H9 (cell line): ENCODE measurements at regions not wholly inside any gene's neighbourhood (a gene's known extent, or its start where the extent isn't known, plus 50 kb on each side); places are given as distances from the start of the nearest gene placed in this dataset.

Experiments used
- DNase-seq: peaks from one replicate; pipeline ENCODE4 v3.0.0-alpha.2; 2017
- H2AFZ ChIP-seq: one replicate; pipeline ENCODE4 v1.6.1; 2013; ENCODE audit warnings: mild to moderate bottlenecking, low read length, control low read depth, moderate library complexity
- H2AK5ac ChIP-seq: 2 replicates; pipeline ENCODE4 v1.6.1; 2013; ENCODE audit warnings: low read length, control low read depth, mixed read lengths; ENCODE audit not compliant: insufficient read length
- H2BK120ac ChIP-seq: one replicate; pipeline ENCODE4 v1.6.1; 2013; ENCODE audit warnings: low read depth, mild to moderate bottlenecking, low read length, control low read depth, inconsistent platforms; ENCODE audit not compliant: poor library complexity, severe bottlenecking
- H2BK12ac ChIP-seq: 2 replicates; pipeline ENCODE4 v1.6.1; 2013; ENCODE audit warnings: low read length, control low read depth, mixed read lengths, low read depth; ENCODE audit not compliant: insufficient read length
- H2BK15ac ChIP-seq: 2 replicates; pipeline ENCODE4 v1.6.1; 2013; ENCODE audit warnings: low read depth, low read length, control low read depth
- H2BK20ac ChIP-seq: one replicate; pipeline ENCODE4 v1.6.1; 2013; ENCODE audit warnings: low read depth, mild to moderate bottlenecking, low read length, control low read depth, inconsistent platforms; ENCODE audit not compliant: poor library complexity, severe bottlenecking
- H2BK5ac ChIP-seq: 2 replicates; pipeline ENCODE4 v1.6.1; 2013; ENCODE audit warnings: low read length, control low read depth, mixed read lengths; ENCODE audit not compliant: insufficient read length
- H3K14ac ChIP-seq: 2 replicates; pipeline ENCODE4 v1.6.1; 2013; ENCODE audit warnings: low read length, control low read depth; ENCODE audit not compliant: insufficient read depth
- H3K18ac ChIP-seq: 2 replicates; pipeline ENCODE4 v1.6.1; 2013; ENCODE audit warnings: low read depth, mild to moderate bottlenecking, mixed read lengths, low read length, control low read depth; ENCODE audit not compliant: insufficient read length
- H3K23ac ChIP-seq: 2 replicates; pipeline ENCODE4 v1.6.1; 2013; ENCODE audit warnings: low read length, control low read depth, mixed read lengths, low read depth; ENCODE audit not compliant: insufficient read length
- H3K23me2 ChIP-seq: 2 replicates; pipeline ENCODE4 v1.6.1; 2013; ENCODE audit warnings: low read depth, mild to moderate bottlenecking, mixed read lengths, low read length, control low read depth; ENCODE audit not compliant: insufficient read length, poor library complexity, severe bottlenecking
- H3K27ac ChIP-seq: 2 replicates; pipeline ENCODE4 v1.5.1; 2013; ENCODE audit warnings: low read length, control low read depth, mixed read lengths, low read depth; ENCODE audit not compliant: insufficient read length
- H3K27me3 ChIP-seq: 2 replicates; pipeline ENCODE4 v1.6.1; 2013; ENCODE audit warnings: low read length, control low read depth, inconsistent platforms; ENCODE audit not compliant: insufficient read depth
- H3K4ac ChIP-seq: 2 replicates; pipeline ENCODE4 v1.6.1; 2013; ENCODE audit warnings: low read depth, mild to moderate bottlenecking, control low read depth, inconsistent platforms, low read length, moderate library complexity
- H3K4me1 ChIP-seq: 2 replicates; pipeline ENCODE4 v1.6.1; 2013; ENCODE audit warnings: low read length, control low read depth, inconsistent platforms; ENCODE audit not compliant: insufficient read depth
- H3K4me2 ChIP-seq: 2 replicates; pipeline ENCODE4 v1.6.1; 2013; ENCODE audit warnings: low read length, control low read depth, mixed read lengths; ENCODE audit not compliant: insufficient read length, insufficient read depth
- H3K56ac ChIP-seq: 2 replicates; pipeline ENCODE4 v1.6.1; 2013; ENCODE audit warnings: low read depth, mild to moderate bottlenecking, mixed read lengths, low read length, control low read depth; ENCODE audit not compliant: insufficient read length
- H3K79me1 ChIP-seq: 2 replicates; pipeline ENCODE4 v1.6.1; 2013; ENCODE audit warnings: low read depth, mild to moderate bottlenecking, moderate library complexity, low read length, control low read depth, inconsistent platforms; ENCODE audit not compliant: insufficient read depth, poor library complexity, severe bottlenecking
- H3K79me2 ChIP-seq: 2 replicates; pipeline ENCODE4 v1.6.1; 2013; ENCODE audit warnings: low read length, control low read depth, inconsistent platforms; ENCODE audit not compliant: insufficient read depth
- H3K9ac ChIP-seq: 2 replicates; pipeline ENCODE4 v1.6.1; 2013; ENCODE audit warnings: low read length, control low read depth, mixed read lengths; ENCODE audit not compliant: insufficient read length; ENCODE audit errors: extremely low read depth
- H3K9me3 ChIP-seq: one replicate; pipeline ENCODE4 v1.6.1; 2013; ENCODE audit warnings: low read depth, low read length, inconsistent platforms; ENCODE audit not compliant: control insufficient read depth
- H3T11ph ChIP-seq: one replicate; pipeline ENCODE4 v1.6.1; 2013; ENCODE audit warnings: mild to moderate bottlenecking, low read length, control low read depth, inconsistent platforms
- H4K20me1 ChIP-seq: one replicate; pipeline ENCODE4 v1.6.1; 2013; ENCODE audit not compliant: control insufficient read depth, insufficient read length, insufficient read depth
- H4K5ac ChIP-seq: 2 replicates; pipeline ENCODE4 v1.6.1; 2013; ENCODE audit warnings: low read depth, mild to moderate bottlenecking, mixed read lengths, low read length, control low read depth; ENCODE audit not compliant: insufficient read length
- H4K8ac ChIP-seq: replicated peaks from 2 replicates; pipeline ENCODE4 v1.6.1; 2013; ENCODE audit warnings: low read length, control low read depth, mixed read lengths, low read depth; ENCODE audit not compliant: insufficient read length
- H4K91ac ChIP-seq: 2 replicates; pipeline ENCODE4 v1.6.1; 2013; ENCODE audit warnings: low read depth, mild to moderate bottlenecking, moderate library complexity, mixed read lengths, low read length, control low read depth; ENCODE audit not compliant: insufficient read length
- H3K27ac Mint-ChIP-seq, 3 experiments: 2 replicates in 2 of 3; 3 replicates in 1 of 3; pipeline ENCODE4 v1.8.0; 2020 to 2021; ENCODE audit warnings: mixed read lengths in 3 of 3, mild to moderate bottlenecking in 1 of 3, moderate library complexity in 1 of 3
- H3K27me3 Mint-ChIP-seq: 2 replicates; pipeline ENCODE4 v1.8.0; 2021; ENCODE audit warnings: low read depth, mild to moderate bottlenecking, moderate library complexity, mixed read lengths
- H3K36me3 Mint-ChIP-seq, 3 experiments: 2 replicates in 2 of 3; 3 replicates in 1 of 3; pipeline ENCODE4 v1.8.0; 2020 to 2021; ENCODE audit warnings: low read depth in 3 of 3, mixed read lengths in 3 of 3; ENCODE audit not compliant: insufficient read depth in 1 of 3
- H3K4me1 Mint-ChIP-seq, 2 experiments: 2 replicates each; pipeline ENCODE4 v1.8.0; 2020; ENCODE audit warnings: mixed read lengths in 2 of 2
- H3K4me3 Mint-ChIP-seq, 2 experiments: 2 replicates in 1 of 2; 3 replicates in 1 of 2; pipeline ENCODE4 v1.8.0; 2020 to 2021; ENCODE audit warnings: mild to moderate bottlenecking in 2 of 2, mixed read lengths in 2 of 2, moderate library complexity in 1 of 2
- H3K9me3 Mint-ChIP-seq, 2 experiments: 2 replicates in 1 of 2; 3 replicates in 1 of 2; pipeline ENCODE4 v1.8.0; 2020; ENCODE audit warnings: mild to moderate bottlenecking in 2 of 2, mixed read lengths in 2 of 2, moderate library complexity in 1 of 2
- WGBS: extraction: QIAGEN DNeasy Blood & Tissue Kit; methylation state at CpG from one replicate; pipeline ENCODE4 v1.1.7; 2013; ENCODE audit warnings: missing lambda C conversion rate, low lambda C conversion rate, mixed read lengths; ENCODE audit not compliant: insufficient read length; ENCODE audit errors: extremely low coverage; 5-methylcytosine and 5-hydroxymethylcytosine counted together
- TF ChIP-seq, protein P1 (sequence below): fragments of 200-600 bp; sonication (generic); conservative IDR thresholded peaks from 3 replicates; pipeline ENCODE4 v1.8.0; 2021; ENCODE audit warnings: antibody characterized with exemption, mild to moderate bottlenecking

DNA sequence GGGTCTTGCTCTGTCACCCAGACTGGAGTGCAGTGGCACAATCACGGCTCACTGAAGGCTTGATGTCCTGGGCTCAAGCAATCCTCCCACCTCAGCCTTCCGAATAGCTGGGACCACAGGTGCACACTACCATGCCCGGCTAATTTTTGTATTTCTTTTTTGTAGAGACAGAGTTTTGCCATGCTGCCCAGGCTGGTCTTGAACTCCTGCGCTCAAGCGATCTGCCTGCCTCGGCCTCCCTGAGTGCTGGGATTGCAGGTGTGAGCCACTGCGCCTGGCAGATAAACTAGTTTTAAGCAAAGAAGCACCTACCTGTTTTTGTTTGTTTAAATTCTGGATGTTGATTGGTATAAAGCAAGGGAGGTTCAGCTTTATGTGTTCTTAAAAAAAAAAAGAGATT, 170.6 kb upstream of the GOLIM4 start:
- Histone ChIP-seq H3K4me2 (no peak overlapping the region), H3K23ac (no peak overlapping the region), H4K5ac (no peak overlapping the region), H3T11ph (no peak overlapping the region), H3K23me2 (no peaks in the 10 kb centered on the region), H2AFZ (no peak overlapping the region), H3K56ac (no peak overlapping the region), H2BK20ac (no peak overlapping the region), H4K20me1 (no peaks in the 10 kb centered on the region), H2BK15ac (no peak overlapping the region), H3K18ac (no peak overlapping the region), H4K8ac (no peak overlapping the region), H3K9ac (no peak overlapping the region), H4K91ac (no peak overlapping the region), H3K27ac (no peak overlapping the region), H2AK5ac (no peak overlapping the region), H2BK5ac (no peak overlapping the region), H3K9me3 (no peaks in the 10 kb centered on the region), H2BK12ac (no peak overlapping the region), H3K27me3 (no peaks in the 10 kb centered on the region), H3K4me1 (no peaks in the 10 kb centered on the region), H3K79me1 (no peaks in the 10 kb centered on the region), H2BK120ac (no peak overlapping the region), H3K79me2 (no peaks in the 10 kb centered on the region), H3K14ac (no peak overlapping the region), H3K4ac (no peak overlapping the region)
- no peak overlapping the region for H3K27ac Mint-ChIP-seq
- H3K36me3 Mint-ChIP-seq, result no peaks in the 10 kb centered on the region
- peaks cover 8 to 16% of the 10 kb centered on the region in 2 experiments for H3K4me1 Mint-ChIP-seq
- H3K4me3 Mint-ChIP-seq, result no peak overlapping the region
- WGBS, result no CpG with 5 or more reads among the region's 7 CpGs
- TF ChIP-seq, protein P1, sequence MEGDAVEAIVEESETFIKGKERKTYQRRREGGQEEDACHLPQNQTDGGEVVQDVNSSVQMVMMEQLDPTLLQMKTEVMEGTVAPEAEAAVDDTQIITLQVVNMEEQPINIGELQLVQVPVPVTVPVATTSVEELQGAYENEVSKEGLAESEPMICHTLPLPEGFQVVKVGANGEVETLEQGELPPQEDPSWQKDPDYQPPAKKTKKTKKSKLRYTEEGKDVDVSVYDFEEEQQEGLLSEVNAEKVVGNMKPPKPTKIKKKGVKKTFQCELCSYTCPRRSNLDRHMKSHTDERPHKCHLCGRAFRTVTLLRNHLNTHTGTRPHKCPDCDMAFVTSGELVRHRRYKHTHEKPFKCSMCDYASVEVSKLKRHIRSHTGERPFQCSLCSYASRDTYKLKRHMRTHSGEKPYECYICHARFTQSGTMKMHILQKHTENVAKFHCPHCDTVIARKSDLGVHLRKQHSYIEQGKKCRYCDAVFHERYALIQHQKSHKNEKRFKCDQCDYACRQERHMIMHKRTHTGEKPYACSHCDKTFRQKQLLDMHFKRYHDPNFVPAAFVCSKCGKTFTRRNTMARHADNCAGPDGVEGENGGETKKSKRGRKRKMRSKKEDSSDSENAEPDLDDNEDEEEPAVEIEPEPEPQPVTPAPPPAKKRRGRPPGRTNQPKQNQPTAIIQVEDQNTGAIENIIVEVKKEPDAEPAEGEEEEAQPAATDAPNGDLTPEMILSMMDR, result no peak
- H3K9me3 Mint-ChIP-seq, result no peaks in the 10 kb centered on the region
- H3K27me3 Mint-ChIP-seq, result no peaks in the 10 kb centered on the region
- no peak for DNase-seq
